Heart left ventricle (tissue), 13 donors: ENCODE measurements at regions not wholly inside any gene's neighbourhood (a gene's known extent, or its start where the extent isn't known, plus 50 kb on each side); places are given as distances from the start of the nearest gene placed in this dataset.
"Not testable (repeated sequence)": the region's sequence is repeated elsewhere in the genome, so short reads cannot be mapped to it uniquely, and the experiment has no call there.

ENCODE experiments used
- POLR2A ChIP-seq, 2 donors: fragments of 450-650 bp; IDR thresholded peaks; one replicate each; pipeline ENCODE4 v1.6.1; 2017; ENCODE audit warnings: antibody characterized with exemption in 2 of 2, mild to moderate bottlenecking in 2 of 2, moderate library complexity in 2 of 2
- TF ChIP-seq, protein P1 (sequence below), 12 donors: fragments of 200-600 bp; sonication (generic) in 4 of 12; IDR thresholded peaks; one replicate each; pipeline versions ENCODE4 v1.5.0 to v1.8.0; 2018 to 2022; ENCODE audit warnings: antibody characterized with exemption in 12 of 12, mild to moderate bottlenecking in 5 of 12
- donor health status: ischemic (EF 13 %, LVEDD 7.1; RV severe dilation, severe dysfunction).
- donor health status: DM: no; HTN: yes; CAD: no.
- donor health status: DM: no; HTN: no; CAD: no.
- donor health status: ischemic (EF 25% LVEDD 6.9; RV normal size, moderate dysfunction).
- donor health status: ischemic (EF 25% LVEDD 5.7; RV mildly dilated, moderate dysfunction).
- donor health status: ischemic (EF 35%, LVEDD 5.7; RV mildly dilated, moderate dysfunction).
- donor health status: nonischemic (EF 11% LVEDD 7.7; RV severe dilation, severe dysfunction).
- donor health status: DM: yes; HTN: yes; CAD: no.
- donor health status: PGD.
- donor health status: ischemic (EF 29% LVEDD 5.4; RV normal size, mild dysfunction).
- donor health status: nonischemic (EF 23%, LVEDD 6.1; RV moderate dilation, normal function).

DNA sequence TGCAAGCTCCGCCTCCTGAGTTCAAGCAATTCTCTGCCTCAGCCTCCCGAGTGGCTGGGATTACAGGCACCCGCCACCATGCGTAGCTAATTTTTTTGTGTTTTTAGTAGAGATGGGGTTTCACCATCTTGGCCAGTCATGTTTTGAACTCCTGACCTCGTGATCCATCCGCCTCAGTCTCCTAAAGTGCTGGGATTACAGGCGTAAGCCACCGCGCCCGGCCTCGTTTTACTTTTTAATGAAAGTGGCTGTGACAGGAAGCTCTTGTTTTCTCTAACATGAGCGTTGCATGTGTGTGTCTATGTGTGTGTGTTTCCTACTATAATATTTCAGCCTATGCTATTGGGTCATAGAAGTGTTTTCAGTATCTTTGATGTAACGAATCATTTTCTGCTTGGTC lies 613.3 kb downstream of the GRXCR1 start:
- TF ChIP-seq, protein P1, sequence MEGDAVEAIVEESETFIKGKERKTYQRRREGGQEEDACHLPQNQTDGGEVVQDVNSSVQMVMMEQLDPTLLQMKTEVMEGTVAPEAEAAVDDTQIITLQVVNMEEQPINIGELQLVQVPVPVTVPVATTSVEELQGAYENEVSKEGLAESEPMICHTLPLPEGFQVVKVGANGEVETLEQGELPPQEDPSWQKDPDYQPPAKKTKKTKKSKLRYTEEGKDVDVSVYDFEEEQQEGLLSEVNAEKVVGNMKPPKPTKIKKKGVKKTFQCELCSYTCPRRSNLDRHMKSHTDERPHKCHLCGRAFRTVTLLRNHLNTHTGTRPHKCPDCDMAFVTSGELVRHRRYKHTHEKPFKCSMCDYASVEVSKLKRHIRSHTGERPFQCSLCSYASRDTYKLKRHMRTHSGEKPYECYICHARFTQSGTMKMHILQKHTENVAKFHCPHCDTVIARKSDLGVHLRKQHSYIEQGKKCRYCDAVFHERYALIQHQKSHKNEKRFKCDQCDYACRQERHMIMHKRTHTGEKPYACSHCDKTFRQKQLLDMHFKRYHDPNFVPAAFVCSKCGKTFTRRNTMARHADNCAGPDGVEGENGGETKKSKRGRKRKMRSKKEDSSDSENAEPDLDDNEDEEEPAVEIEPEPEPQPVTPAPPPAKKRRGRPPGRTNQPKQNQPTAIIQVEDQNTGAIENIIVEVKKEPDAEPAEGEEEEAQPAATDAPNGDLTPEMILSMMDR (IDR thresholded peaks at IDR 0.05): not testable (repeated sequence)
- not testable (repeated sequence) for TF ChIP-seq POLR2A (IDR thresholded peaks at IDR 0.05)
